Middle frontal gyrus (tissue), 1 donor: ENCODE measurements at regions not wholly inside any gene's neighbourhood (a gene's known extent, or its start where the extent isn't known, plus 50 kb on each side); places are given as distances from the start of the nearest gene placed in this dataset.

Experiments
- DNase-seq: peaks from one replicate; pipeline ENCODE4 v3.0.0-alpha.2; 2015; ENCODE audit warnings: low spot score; ENCODE audit errors: extremely low spot score

GRCh38 chr9:96089452-96090085, 212.4 kb downstream of the HSD17B3 start:
- no peak for DNase-seq

- no peak for DNase-seq
Measured at GRCh38 chr9:96088510-96088909, 213.0 kb downstream of the ERCC6L2 start.

GRCh38 chr9:96087669-96088299, 212.3 kb downstream of the ERCC6L2 start:
- no peak for DNase-seq

- no peak for DNase-seq
Measured at GRCh38 chr9:96086936-96087571, 211.6 kb downstream of the ERCC6L2 start.

- no peak for DNase-seq
Measured at GRCh38 chr9:96085491-96086143, 210.1 kb downstream of the ERCC6L2 start.

- no peak for DNase-seq
Measured at GRCh38 chr9:96084331-96084734, 208.8 kb downstream of the ERCC6L2 start.

- no peak for DNase-seq
Measured at GRCh38 chr9:96082516-96083232, 207.2 kb downstream of the ERCC6L2 start.

GRCh38 chr9:96080364-96080763, 204.9 kb downstream of the ERCC6L2 start:
- DNase-seq, result no peak

GRCh38 chr9:96079779-96080178, 204.3 kb downstream of the ERCC6L2 start:
- DNase-seq, result no peak

GRCh38 chr9:96078897-96079490, 203.5 kb downstream of the ERCC6L2 start:
- no peak for DNase-seq

GRCh38 chr9:96075757-96076156, 200.3 kb downstream of the ERCC6L2 start:
- DNase-seq, result no peak

- DNase-seq, result no peak
Measured at GRCh38 chr9:96075111-96075510, 199.6 kb downstream of the ERCC6L2 start.

GRCh38 chr9:96073531-96074480, 198.3 kb downstream of the ERCC6L2 start:
- no peak for DNase-seq

- no peak for DNase-seq
Measured at GRCh38 chr9:96072930-96073329, 197.4 kb downstream of the ERCC6L2 start.

GRCh38 chr9:96071815-96072124, 196.3 kb downstream of the ERCC6L2 start:
- no peak for DNase-seq

GRCh38 chr9:96071076-96071814, 195.8 kb downstream of the ERCC6L2 start:
- DNase-seq, result no peak

GRCh38 chr9:96069629-96070220, 194.2 kb downstream of the ERCC6L2 start:
- no peak for DNase-seq

GRCh38 chr9:96068511-96068910, 193.0 kb downstream of the ERCC6L2 start:
- no peak for DNase-seq

GRCh38 chr9:96067600-96067999, 192.1 kb downstream of the ERCC6L2 start:
- DNase-seq, result no peak
